ENCODE measurements at regions not wholly inside any gene's neighbourhood (a gene's known extent, or its start where the extent isn't known, plus 50 kb on each side); places are given as distances from the start of the nearest gene placed in this dataset.

- TF ChIP-seq, protein P1, sequence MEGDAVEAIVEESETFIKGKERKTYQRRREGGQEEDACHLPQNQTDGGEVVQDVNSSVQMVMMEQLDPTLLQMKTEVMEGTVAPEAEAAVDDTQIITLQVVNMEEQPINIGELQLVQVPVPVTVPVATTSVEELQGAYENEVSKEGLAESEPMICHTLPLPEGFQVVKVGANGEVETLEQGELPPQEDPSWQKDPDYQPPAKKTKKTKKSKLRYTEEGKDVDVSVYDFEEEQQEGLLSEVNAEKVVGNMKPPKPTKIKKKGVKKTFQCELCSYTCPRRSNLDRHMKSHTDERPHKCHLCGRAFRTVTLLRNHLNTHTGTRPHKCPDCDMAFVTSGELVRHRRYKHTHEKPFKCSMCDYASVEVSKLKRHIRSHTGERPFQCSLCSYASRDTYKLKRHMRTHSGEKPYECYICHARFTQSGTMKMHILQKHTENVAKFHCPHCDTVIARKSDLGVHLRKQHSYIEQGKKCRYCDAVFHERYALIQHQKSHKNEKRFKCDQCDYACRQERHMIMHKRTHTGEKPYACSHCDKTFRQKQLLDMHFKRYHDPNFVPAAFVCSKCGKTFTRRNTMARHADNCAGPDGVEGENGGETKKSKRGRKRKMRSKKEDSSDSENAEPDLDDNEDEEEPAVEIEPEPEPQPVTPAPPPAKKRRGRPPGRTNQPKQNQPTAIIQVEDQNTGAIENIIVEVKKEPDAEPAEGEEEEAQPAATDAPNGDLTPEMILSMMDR (IDR thresholded peaks at IDR 0.05; ENCODE audit: low read length) = no peak
- TF ChIP-seq EZH2 (optimal IDR thresholded peaks at IDR 0.05; ENCODE audit: low read depth, low read length) = no peak
Measured at GRCh38 chr6:68026483-68026882, 608.6 kb upstream of the ADGRB3 start.
